ENCODE measurements at regions not wholly inside any gene's neighbourhood (a gene's known extent, or its start where the extent isn't known, plus 50 kb on each side); places are given as distances from the start of the nearest gene placed in this dataset.

DNA sequence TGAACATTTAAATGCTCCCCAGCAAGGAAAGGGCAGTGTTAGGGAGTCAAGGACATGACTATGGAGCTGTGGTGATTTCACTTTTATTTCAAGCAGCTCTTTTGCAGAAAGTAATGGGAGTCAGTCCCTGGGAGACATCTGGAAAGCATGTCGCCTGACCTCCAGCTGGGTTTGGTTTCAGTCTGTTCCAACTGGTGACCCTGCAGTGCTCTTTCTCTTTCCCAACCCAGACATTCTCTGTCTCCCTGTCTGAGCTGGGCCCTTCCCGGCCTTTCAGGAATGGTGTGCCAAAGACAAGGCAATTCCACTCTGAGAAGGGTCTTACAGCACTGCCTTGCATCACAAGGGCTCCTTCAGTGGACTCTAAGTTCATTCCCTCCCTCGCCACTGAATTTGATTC is 323.2 kb downstream of the OSR1 start:
- peak; percentile 59 for DNase-seq (ENCODE audit: low spot score)

- DNase-seq (ENCODE audit: low spot score) = no peak
Measured at GRCh38 chr2:19033240-19033639, 325.2 kb downstream of the OSR1 start.

DNA sequence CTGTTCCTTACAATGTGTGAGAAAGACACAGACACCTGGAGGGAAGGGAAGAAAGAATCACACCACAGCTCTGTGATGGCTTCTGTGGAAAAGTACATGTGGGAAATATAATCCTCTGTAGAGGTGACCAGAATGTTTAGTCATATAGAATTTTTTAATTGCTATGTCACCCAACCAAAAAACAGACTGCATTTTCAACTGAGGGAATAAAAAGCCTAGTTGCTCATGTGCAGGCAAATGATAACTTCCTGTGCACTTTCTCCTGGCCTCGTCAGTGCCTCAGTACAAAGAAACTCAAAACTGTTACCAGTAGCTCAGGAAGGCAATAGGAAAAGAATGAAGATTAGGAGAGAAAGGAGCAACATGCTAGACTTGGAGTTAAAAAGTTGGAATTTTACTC is 326.8 kb downstream of the OSR1 start:
- DNase-seq (ENCODE audit: low spot score) = no peak

DNA sequence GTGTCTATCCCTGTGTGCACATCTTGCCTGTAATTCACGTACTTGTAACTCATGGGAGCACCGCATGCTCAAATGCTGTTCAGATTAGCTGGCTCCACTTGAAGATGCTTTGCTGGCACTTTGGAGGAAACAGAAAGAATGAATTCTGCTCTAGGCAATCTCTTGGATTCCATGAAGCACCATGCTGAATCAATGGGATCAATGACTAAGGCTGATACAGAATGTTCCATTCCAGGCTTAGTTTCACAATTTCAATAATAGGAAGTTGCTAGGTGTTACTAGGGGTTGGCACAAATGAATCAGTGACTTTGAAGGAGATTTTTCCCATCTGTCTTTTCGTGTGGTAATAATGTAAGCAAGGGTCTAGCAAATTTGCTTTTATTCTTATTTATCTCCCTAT is 328.8 kb downstream of the OSR1 start:
- no peak for DNase-seq (ENCODE audit: low spot score)

DNA sequence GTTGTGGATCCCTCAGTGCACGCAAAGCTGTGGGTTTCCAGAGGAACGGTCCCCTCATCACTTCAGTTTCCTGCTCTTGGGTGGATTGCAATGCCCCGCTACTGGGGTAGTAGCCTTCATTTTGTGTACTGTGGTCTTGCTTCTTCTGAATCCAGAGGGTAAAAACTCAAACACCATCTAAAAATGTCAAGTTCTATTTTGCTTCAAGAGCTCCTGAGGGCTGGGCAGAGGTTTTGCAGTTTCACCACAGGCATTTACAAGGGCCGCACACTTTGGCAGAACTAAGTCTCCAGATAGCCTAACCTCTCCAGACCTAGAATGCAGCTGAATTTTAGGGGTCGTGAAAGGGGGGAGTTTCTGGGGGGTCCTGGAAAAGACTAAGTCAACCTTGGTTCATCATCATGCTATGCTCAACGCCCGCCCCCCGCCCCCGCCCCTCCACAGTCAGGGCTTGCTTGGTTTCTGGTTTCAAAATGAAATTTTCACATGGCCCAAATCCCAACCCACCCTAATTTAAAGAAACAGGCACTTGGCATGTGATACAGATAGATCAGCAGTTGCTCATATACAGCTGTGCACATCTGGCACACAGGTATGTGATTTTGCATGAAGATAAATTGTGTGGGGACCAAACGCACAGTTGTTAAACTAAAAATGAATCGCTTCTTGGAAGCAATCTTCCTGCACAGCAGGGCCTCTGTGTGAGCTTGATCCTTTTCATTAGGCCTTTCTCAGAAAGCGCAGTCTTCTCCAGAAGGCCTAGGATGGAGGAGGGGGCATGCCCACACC is 329.6 kb downstream of the OSR1 start:
- no peak for DNase-seq (ENCODE audit: low spot score)

DNA sequence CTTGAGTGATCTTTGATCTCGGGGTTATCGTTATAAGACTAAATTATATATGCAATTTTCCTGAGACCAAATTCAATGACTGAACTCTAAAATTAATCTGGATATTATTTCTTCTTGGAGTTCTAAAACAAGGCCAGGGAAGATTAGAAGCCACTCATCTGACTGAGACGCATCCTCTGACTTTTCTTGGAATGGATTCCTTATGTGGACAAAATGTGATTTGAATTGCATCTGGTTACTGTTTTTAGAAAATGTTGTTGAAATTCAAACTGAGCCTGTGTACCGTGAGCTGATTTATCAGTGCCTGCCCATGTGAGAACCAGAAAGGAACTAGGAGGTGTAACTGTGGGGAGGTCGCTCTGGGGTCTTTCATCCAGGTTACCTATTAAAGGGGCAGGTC is 330.8 kb downstream of the OSR1 start:
- DNase-seq (ENCODE audit: low spot score) = no peak

GRCh38 chr2:19026261-19026660 is 332.2 kb downstream of the OSR1 start:
- no peak for DNase-seq (ENCODE audit: low spot score)

- DNase-seq (ENCODE audit: low spot score) = no peak
Measured at GRCh38 chr2:19022334-19022733, 336.1 kb downstream of the OSR1 start.

GRCh38 chr2:19021721-19022120 is 336.7 kb downstream of the OSR1 start:
- peak; percentile 84 for DNase-seq (ENCODE audit: low spot score)

DNA sequence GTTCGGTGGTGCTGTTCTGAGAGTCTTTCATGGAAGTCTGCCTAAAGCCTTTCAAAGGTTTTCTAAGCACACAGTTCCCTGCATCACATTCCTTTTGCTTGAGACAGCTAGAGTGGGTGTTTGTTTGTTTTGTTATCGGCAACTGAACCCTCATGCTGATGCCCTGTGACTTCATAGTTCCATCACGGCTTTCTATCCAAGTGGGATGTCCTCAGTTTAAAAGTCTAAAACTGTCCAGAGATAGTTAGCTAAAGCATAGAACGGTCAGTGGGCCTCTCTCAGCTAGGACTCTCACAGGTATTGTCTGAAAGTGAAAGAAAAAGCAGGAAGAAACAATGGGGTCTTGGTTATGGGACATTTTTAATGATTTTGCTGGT is 337.3 kb downstream of the OSR1 start:
- DNase-seq (ENCODE audit: low spot score) = peak; percentile 82

GRCh38 chr2:19020144-19021099 is 338.0 kb downstream of the OSR1 start:
- DNase-seq (ENCODE audit: low spot score) = no peak

- DNase-seq (ENCODE audit: low spot score) = no peak
Measured at GRCh38 chr2:19009510-19009909, 348.9 kb downstream of the OSR1 start.

GRCh38 chr2:19003554-19003953 is 354.9 kb downstream of the OSR1 start:
- no peak for DNase-seq (ENCODE audit: low spot score)

- DNase-seq (ENCODE audit: low spot score) = no peak
Measured at GRCh38 chr2:19000776-19001175, 357.6 kb downstream of the OSR1 start.

GRCh38 chr2:18999198-18999597 is 359.2 kb downstream of the OSR1 start:
- DNase-seq (ENCODE audit: low spot score) = no peak

DNA sequence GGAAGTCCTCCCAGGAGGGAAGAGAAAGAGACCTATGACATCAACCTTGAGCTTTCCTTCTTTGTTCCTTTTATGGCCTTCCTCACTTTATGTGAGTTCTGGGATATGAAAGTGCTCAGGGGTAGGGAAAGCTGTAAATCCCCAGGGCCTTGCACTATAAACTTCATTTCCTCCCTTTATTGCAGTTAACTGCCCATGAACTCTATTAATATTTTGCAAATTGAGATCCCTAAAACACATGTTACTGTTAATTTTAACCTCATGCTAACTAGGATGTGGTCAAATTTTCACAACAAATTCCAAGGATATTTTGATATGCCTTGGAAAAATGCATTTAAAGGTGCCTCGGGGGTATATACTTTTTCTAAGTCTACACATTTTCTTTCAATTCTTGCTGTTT is 359.9 kb downstream of the OSR1 start:
- DNase-seq (ENCODE audit: low spot score) = no peak

DNA sequence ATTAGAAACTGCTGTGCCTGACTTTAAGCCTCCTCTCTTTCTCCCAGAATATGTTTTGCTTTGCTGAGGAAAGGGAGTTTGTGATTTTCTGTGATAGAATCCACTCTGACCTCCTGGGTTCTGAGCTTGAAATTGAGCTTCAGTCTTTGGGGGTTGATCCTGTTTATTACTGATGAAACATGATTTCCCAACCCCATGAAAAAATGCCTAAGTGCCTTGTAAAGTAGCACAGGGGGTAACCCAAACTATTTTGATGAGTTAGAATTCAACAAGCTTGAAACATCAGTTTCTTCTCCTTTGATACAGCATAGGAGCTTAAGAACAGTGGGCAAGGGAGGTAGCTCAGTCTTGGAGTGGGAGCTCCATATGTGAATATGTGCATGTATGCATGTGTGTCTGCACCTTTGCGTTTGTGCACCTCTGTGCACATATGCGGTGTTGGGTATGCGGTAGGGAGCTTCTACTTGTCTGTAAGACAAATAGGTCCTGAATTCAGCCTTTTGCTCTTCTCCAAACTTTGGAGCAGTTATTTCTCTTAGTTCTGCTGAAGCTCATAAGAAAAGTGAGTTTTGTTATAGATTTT is 364.6 kb downstream of the OSR1 start:
- DNase-seq (ENCODE audit: low spot score) = no peak

- DNase-seq (ENCODE audit: low spot score) = peak; percentile 61
Measured at GRCh38 chr2:18991177-18992168, 366.9 kb downstream of the OSR1 start.

DNA sequence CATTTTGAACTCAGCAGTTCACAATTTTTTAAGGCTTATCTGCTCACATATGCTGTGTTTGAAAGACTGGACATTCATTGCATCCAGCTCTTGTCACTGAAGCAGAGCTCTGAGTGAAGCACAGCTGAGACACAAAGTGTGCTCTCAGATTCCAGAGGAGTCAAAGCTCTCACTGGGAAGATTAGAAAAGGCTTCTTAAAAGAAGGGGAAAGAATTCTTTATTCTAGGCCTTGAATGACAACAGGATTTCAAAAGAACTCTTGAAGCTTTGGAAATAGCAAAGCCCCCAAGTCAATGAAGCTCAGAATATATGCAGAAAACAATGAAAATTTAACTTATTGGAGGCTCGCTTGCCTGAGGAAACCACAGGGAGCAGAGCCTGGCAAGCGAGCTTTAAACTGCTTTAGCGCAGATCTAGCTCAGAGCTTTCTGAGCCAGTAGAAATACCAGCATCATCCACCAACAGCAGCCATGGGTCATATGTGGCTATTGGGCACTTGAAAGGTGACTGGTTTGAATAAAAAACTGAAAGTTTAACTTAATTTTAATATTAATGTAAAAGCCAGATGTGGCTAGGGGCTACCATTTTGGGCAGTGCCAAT is 369.7 kb downstream of the OSR1 start:
- no peak for DNase-seq (ENCODE audit: low spot score)

- peak; percentile 67 for DNase-seq (ENCODE audit: low spot score)
Measured at GRCh38 chr2:18987592-18988073, 370.8 kb downstream of the OSR1 start.

DNA sequence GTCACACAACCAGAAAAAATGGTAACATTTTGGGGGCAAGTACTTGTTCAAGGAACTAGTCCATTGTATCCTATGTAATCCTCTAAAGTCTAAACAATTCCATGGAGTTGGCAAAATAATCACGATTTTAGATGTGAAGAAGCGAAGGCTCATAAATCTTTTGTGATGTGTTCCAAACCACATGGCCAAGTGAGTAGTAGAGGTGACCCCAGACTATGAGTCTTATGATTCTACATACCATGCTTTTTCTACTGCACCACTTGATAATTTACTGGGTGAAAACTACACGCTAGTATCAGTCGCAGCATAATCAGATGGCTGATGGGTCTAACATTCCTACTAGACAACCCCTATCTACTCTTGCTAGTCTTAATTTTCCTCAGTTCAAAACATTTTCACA is 371.4 kb downstream of the OSR1 start:
- DNase-seq (ENCODE audit: low spot score) = no peak

Data from AG20443 (cell line).